Panc1 (cell line): ENCODE measurements at regions not wholly inside any gene's neighbourhood (a gene's known extent, or its start where the extent isn't known, plus 50 kb on each side); places are given as distances from the start of the nearest gene placed in this dataset.

Source experiments
- ATAC-seq: fragments of 200-7000 bp; cut with Tn5 transposase; 2 replicates; pipeline ENCODE4 v1.9.1; 2020; ENCODE audit warnings: mild to moderate bottlenecking, moderate library complexity
- BruUV-seq: library from RNA; stranded (reverse); fragments of 400-500 nt; replicated peaks from 2 replicates; lab custom pipeline; 2021; lab: Mats Ljungman, UMichigan
- CTCF ChIA-PET: fragments of 300-600 bp; sonication (Branson Sonifier 250); formaldehyde crosslinking; loops from one replicate; lab custom pipeline; 2022; ENCODE audit warnings: antibody characterized with exemption; lab: Charles Lee
- POLR2A ChIA-PET: fragments of 300-600 bp; sonication (Branson Sonifier 250); formaldehyde crosslinking; loops from one replicate; lab custom pipeline; 2022; ENCODE audit warnings: antibody characterized with exemption; lab: Charles Lee
- DNase-seq: peaks from one replicate; pipeline ENCODE4 v3.0.0-alpha.2; 2010; ENCODE audit warnings: low read depth, low spot score
- H3K27ac ChIP-seq: 2 replicates; pipeline ENCODE4 v1.5.1; 2011; ENCODE audit warnings: mild to moderate bottlenecking, low read length, inconsistent platforms
- H3K27me3 ChIP-seq: fragments of 200-500 bp; sonication (Bioruptor generic); 2 replicates; pipeline ENCODE4 v1.6.0; 2014; ENCODE audit warnings: low read length, inconsistent platforms; ENCODE audit not compliant: control insufficient read depth, insufficient read depth
- H3K36me3 ChIP-seq: fragments of 200-500 bp; sonication (Bioruptor generic); 2 replicates; pipeline ENCODE4 v1.5.1; 2014; ENCODE audit warnings: inconsistent platforms, mild to moderate bottlenecking, low read length, moderate library complexity; ENCODE audit not compliant: control insufficient read depth, insufficient read depth
- H3K4me1 ChIP-seq: 2 replicates; pipeline ENCODE4 v1.5.1; 2011; ENCODE audit warnings: inconsistent platforms, mild to moderate bottlenecking, low read length, moderate library complexity; ENCODE audit not compliant: control insufficient read depth, insufficient read depth
- H3K4me3 ChIP-seq, 2 experiments: 2 replicates each; pipeline ENCODE4 v1.5.1; 2011 to 2012; ENCODE audit warnings: low read depth in 2 of 2, low read length in 2 of 2, mild to moderate bottlenecking in 2 of 2, inconsistent platforms in 1 of 2, moderate library complexity in 1 of 2
- H3K9me3 ChIP-seq: fragments of 200-500 bp; sonication (Bioruptor generic); 2 replicates; pipeline ENCODE4 v1.5.1; 2014; ENCODE audit warnings: low read depth, mild to moderate bottlenecking, inconsistent platforms, low read length, moderate library complexity; ENCODE audit not compliant: control insufficient read depth, insufficient read depth
- POLR2AphosphoS5 ChIP-seq: IDR thresholded peaks from 2 replicates; pipeline ENCODE4 v1.6.1; 2012; ENCODE audit warnings: mild to moderate bottlenecking, low read depth, low read length, moderate library complexity
- SIN3A ChIP-seq: IDR thresholded peaks from 2 replicates; pipeline ENCODE4 v1.6.1; 2012; ENCODE audit warnings: low read depth, mild to moderate bottlenecking, low read length, moderate library complexity, borderline replicate concordance; ENCODE audit not compliant: insufficient read depth
- TCF7L2 ChIP-seq: IDR thresholded peaks from 2 replicates; pipeline ENCODE4 v1.6.1; 2011; ENCODE audit warnings: mild to moderate bottlenecking, low read depth, low read length, inconsistent platforms
- in situ Hi-C: cut with HindIII; loops from 2 replicates; pipeline ENCODE4 v1.10.0; 2016; ENCODE audit warnings: low sequenced_read_pairs, low pct_unique_long_range_greater_than_20kb
- intact Hi-C: fragments of 100-400 bp; cut with micrococcal nuclease; formaldehyde crosslinking; loops from one replicate; pipeline ENCODE4 v1.10.0; 2022; ENCODE audit not compliant: unreplicated experiment
- TF ChIP-seq, protein P1 (sequence below): fragments of 450-650 bp; IDR thresholded peaks from 2 replicates; pipeline ENCODE4 v1.5.1; 2017; ENCODE audit warnings: mild to moderate bottlenecking
- TF ChIP-seq, protein P2 (sequence below), 2 experiments: IDR thresholded peaks; 2 replicates each; pipeline ENCODE4 v1.6.1; 2011 to 2012; ENCODE audit warnings: low read depth in 2 of 2, control low read depth in 1 of 2, low read length in 1 of 2, mild to moderate bottlenecking in 1 of 2, moderate library complexity in 1 of 2; ENCODE audit not compliant: insufficient read depth in 1 of 2

DNA sequence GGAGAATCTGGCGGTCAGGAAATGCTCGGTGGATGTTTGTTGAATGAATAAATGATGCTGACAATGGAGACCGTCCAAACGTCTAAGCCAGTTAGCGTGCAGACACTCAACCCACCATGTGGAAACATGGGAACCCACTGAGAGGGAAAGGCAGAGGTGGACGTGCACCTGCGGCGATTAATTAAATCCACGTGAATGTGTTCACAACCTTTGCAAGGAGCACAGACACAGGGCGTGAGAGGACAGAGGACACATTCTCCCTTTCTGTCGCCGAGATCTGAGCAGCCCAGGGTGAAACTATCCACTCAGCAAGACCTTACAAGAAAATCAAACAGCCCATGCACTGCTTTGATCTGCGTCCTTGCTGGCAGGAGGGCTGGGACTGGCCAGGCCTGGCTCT is 58.3 kb upstream of the LINC01488 start:
- no TSS peak for BruUV-seq
- no peak for ATAC-seq
- Histone ChIP-seq H3K27me3 (no peaks in the 10 kb centered on the region), H3K4me3 (no peak overlapping the region), H3K27ac (no peak overlapping the region; the same call in 1 of the 2 replicates), H3K4me1 (peaks cover 21% of the 10 kb centered on the region), H3K9me3 (peaks cover 8% of the 10 kb centered on the region), H3K36me3 (no peaks in the 10 kb centered on the region)
- intact Hi-C loops, result no loop called here
- ChIA-PET CTCF (no interaction called here), POLR2A (no interaction called here)
- TF ChIP-seq, protein P1, sequence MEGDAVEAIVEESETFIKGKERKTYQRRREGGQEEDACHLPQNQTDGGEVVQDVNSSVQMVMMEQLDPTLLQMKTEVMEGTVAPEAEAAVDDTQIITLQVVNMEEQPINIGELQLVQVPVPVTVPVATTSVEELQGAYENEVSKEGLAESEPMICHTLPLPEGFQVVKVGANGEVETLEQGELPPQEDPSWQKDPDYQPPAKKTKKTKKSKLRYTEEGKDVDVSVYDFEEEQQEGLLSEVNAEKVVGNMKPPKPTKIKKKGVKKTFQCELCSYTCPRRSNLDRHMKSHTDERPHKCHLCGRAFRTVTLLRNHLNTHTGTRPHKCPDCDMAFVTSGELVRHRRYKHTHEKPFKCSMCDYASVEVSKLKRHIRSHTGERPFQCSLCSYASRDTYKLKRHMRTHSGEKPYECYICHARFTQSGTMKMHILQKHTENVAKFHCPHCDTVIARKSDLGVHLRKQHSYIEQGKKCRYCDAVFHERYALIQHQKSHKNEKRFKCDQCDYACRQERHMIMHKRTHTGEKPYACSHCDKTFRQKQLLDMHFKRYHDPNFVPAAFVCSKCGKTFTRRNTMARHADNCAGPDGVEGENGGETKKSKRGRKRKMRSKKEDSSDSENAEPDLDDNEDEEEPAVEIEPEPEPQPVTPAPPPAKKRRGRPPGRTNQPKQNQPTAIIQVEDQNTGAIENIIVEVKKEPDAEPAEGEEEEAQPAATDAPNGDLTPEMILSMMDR, result no peak
- TF ChIP-seq SIN3A (no peak), TCF7L2 (no peak), POLR2AphosphoS5 (no peak)
- TF ChIP-seq, protein P2, sequence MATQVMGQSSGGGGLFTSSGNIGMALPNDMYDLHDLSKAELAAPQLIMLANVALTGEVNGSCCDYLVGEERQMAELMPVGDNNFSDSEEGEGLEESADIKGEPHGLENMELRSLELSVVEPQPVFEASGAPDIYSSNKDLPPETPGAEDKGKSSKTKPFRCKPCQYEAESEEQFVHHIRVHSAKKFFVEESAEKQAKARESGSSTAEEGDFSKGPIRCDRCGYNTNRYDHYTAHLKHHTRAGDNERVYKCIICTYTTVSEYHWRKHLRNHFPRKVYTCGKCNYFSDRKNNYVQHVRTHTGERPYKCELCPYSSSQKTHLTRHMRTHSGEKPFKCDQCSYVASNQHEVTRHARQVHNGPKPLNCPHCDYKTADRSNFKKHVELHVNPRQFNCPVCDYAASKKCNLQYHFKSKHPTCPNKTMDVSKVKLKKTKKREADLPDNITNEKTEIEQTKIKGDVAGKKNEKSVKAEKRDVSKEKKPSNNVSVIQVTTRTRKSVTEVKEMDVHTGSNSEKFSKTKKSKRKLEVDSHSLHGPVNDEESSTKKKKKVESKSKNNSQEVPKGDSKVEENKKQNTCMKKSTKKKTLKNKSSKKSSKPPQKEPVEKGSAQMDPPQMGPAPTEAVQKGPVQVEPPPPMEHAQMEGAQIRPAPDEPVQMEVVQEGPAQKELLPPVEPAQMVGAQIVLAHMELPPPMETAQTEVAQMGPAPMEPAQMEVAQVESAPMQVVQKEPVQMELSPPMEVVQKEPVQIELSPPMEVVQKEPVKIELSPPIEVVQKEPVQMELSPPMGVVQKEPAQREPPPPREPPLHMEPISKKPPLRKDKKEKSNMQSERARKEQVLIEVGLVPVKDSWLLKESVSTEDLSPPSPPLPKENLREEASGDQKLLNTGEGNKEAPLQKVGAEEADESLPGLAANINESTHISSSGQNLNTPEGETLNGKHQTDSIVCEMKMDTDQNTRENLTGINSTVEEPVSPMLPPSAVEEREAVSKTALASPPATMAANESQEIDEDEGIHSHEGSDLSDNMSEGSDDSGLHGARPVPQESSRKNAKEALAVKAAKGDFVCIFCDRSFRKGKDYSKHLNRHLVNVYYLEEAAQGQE (IDR thresholded peaks at IDR 0.05; ENCODE audit: insufficient read depth in 1 of 2, low read depth in 2 of 2, low read length in 1 of 2), result no peak
- no peak for DNase-seq
- in situ Hi-C loops, result no loop called here

DNA sequence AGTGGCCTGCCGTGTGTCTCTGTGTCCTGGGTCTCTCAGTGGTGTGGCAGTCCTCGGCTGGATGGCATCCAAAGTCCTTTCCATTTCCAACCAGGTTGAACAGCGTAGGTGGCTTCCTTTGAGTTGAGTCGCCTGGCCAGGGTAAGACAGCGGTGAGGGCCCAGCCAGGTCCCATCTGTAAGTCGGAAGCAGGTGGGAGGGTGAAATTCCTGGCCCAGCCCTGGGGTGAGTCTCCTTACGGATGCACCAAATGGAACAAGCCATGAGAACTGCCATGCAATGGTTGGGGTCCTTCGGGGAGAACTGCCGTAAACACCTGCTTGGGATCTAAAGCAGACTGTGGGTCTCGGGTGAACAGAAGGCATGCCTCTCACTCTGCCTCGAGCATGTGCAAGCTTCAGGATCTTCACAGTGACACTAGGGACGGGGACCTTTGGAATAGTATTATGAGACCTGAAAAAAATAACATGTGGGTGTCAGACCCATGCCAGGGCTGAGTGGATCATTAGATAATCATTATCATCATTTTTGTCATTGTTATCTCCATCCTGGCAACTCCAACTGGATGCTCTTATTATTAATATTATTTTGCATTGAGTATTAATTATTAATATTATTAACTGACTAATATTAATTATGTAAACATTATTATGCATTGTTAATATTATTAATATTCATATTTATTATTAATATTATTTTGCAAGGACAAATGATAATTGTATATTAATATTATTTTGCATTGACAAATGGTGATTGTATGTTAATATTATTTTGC is 57.7 kb upstream of the LINC01488 start:
- no peaks in the 10 kb centered on the region for H3K27me3 ChIP-seq
- intact Hi-C loops, result no loop called here
- ChIA-PET POLR2A (no interaction called here), CTCF (no interaction called here)
- no peak overlapping the region for H3K4me3 ChIP-seq
- in situ Hi-C loops, result no loop called here
- no peak overlapping the region for H3K27ac ChIP-seq
- TF ChIP-seq SIN3A, result no peak
- TF ChIP-seq TCF7L2, result no peak
- H3K9me3 ChIP-seq, result peaks cover 8% of the 10 kb centered on the region
- peaks cover 21% of the 10 kb centered on the region for H3K4me1 ChIP-seq
- ATAC-seq (no peak), DNase-seq (no peak)
- BruUV-seq, result no TSS peak
- H3K36me3 ChIP-seq, result no peaks in the 10 kb centered on the region

DNA sequence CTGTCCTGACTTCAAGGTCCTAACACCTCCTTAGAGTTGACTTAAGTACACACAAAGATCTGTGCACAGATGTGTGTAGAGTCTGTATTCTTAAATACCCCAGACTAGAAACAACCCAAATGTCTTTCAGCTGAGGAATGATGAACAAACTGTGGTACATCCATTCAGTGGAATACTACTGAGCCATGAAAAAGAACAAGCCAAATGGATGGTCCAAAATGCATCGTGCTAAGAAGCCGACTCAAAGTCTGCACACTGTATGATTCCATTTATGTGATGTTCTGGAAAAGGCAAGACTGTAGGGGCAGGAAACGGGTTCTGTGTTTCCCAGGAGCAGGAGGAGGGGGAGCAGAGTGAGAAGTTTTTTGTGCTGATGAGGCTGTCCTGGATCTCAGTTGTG is 56.7 kb upstream of the LINC01488 start:
- DNase-seq (no peak), ATAC-seq (no peak)
- no TSS peak for BruUV-seq
- ChIA-PET POLR2A (no interaction called here), CTCF (no interaction called here)
- Histone ChIP-seq H3K4me3 (no peak overlapping the region), H3K36me3 (no peaks in the 10 kb centered on the region), H3K4me1 (peaks cover 19% of the 10 kb centered on the region), H3K27me3 (no peaks in the 10 kb centered on the region), H3K27ac (no peak overlapping the region), H3K9me3 (peaks cover 8% of the 10 kb centered on the region)
- TF ChIP-seq POLR2AphosphoS5, result no peak
- TF ChIP-seq, protein P2 (IDR thresholded peaks at IDR 0.05; ENCODE audit: insufficient read depth in 1 of 2, low read depth in 2 of 2, low read length in 1 of 2), result no peak
- TF ChIP-seq, protein P1, result no peak
- no peak for TF ChIP-seq TCF7L2
- TF ChIP-seq SIN3A, result no peak
- intact Hi-C loops, result no loop called here
- in situ Hi-C loops, result no loop called here
